ENCODE measurements at regions not wholly inside any gene's neighbourhood (a gene's known extent, or its start where the extent isn't known, plus 50 kb on each side); places are given as distances from the start of the nearest gene placed in this dataset.

DNA sequence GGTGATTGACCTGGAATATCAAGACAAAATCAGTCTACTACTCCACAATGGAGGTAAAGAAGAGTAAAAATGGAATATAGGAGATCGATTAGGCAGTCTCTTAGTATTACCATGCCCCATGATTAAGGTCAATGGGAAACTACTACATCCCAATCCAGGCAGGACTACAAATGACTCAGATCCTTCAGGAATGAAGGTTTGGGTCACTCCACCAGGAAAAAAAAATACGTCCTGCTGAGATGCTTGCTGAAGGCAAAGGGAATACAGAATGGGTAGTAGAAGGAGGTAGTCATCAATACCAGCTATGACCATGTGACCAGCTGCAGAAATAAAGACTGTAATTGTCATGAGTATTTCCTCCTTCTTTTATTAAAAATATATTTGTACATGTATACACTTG lies 103.4 kb upstream of the NPAS2 start:
- TF ChIP-seq, protein P1, sequence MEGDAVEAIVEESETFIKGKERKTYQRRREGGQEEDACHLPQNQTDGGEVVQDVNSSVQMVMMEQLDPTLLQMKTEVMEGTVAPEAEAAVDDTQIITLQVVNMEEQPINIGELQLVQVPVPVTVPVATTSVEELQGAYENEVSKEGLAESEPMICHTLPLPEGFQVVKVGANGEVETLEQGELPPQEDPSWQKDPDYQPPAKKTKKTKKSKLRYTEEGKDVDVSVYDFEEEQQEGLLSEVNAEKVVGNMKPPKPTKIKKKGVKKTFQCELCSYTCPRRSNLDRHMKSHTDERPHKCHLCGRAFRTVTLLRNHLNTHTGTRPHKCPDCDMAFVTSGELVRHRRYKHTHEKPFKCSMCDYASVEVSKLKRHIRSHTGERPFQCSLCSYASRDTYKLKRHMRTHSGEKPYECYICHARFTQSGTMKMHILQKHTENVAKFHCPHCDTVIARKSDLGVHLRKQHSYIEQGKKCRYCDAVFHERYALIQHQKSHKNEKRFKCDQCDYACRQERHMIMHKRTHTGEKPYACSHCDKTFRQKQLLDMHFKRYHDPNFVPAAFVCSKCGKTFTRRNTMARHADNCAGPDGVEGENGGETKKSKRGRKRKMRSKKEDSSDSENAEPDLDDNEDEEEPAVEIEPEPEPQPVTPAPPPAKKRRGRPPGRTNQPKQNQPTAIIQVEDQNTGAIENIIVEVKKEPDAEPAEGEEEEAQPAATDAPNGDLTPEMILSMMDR (IDR thresholded peaks at IDR 0.05; ENCODE audit: low read length): no peak
- TF ChIP-seq EZH2 (optimal IDR thresholded peaks at IDR 0.05; ENCODE audit: low read depth, low read length): no peak

Data from MM.1S (cell line).